IMR-90 (cell line): ENCODE measurements at regions not wholly inside any gene's neighbourhood (a gene's known extent, or its start where the extent isn't known, plus 50 kb on each side); places are given as distances from the start of the nearest gene placed in this dataset.

Experiments used
- ATAC-seq: fragments of 200-7000 bp; cut with Tn5 transposase; 2 replicates; pipeline ENCODE4 v1.9.1; 2020; ENCODE audit warnings: low read depth, mild to moderate bottlenecking, moderate library complexity
- BruUV-seq: library from RNA; stranded (reverse); fragments of 400-500 nt; replicated peaks from 2 replicates; lab custom pipeline; 2021; lab: Mats Ljungman, UMichigan
- CTCF ChIA-PET: fragments of 300-600 bp; formaldehyde crosslinking; extraction: SDS; loops from one replicate; lab custom pipeline; 2021; ENCODE audit warnings: antibody characterized with exemption; lab: Yijun Ruan, JAX
- POLR2A ChIA-PET: fragments of 300-600 bp; sonication (Branson Sonifier 250); formaldehyde crosslinking; loops from one replicate; lab custom pipeline; 2022; ENCODE audit warnings: antibody characterized with exemption; ENCODE audit not compliant: unreplicated experiment; lab: Charles Lee
- DNase-seq: peaks from one replicate; pipeline ENCODE4 v3.0.0; 2013
- H2AFZ ChIP-seq: replicated peaks from 2 replicates; pipeline ENCODE3; 2013; ENCODE audit warnings: low read length, mild to moderate bottlenecking; ENCODE audit not compliant: poor library complexity
- H2AK5ac ChIP-seq: 2 replicates; pipeline ENCODE4 v1.6.1; 2013; ENCODE audit warnings: low read depth, low read length, inconsistent platforms
- H2AK9ac ChIP-seq: replicated peaks from 2 replicates; pipeline ENCODE3; 2013; ENCODE audit warnings: mild to moderate bottlenecking, low read depth, low read length, moderate library complexity; ENCODE audit not compliant: poor library complexity
- H2BK120ac ChIP-seq: 2 replicates; pipeline ENCODE4 v1.6.1; 2013; ENCODE audit warnings: low read depth, low read length, inconsistent platforms
- H2BK15ac ChIP-seq: 3 replicates; pipeline ENCODE4 v1.6.1; 2013; ENCODE audit warnings: low read depth, low read length, inconsistent platforms
- H2BK20ac ChIP-seq: 2 replicates; pipeline ENCODE4 v1.6.1; 2013; ENCODE audit warnings: low read depth, mild to moderate bottlenecking, inconsistent platforms, low read length, moderate library complexity
- H2BK5ac ChIP-seq: 2 replicates; pipeline ENCODE4 v1.6.1; 2013; ENCODE audit warnings: mild to moderate bottlenecking, low read depth, low read length, inconsistent platforms; ENCODE audit not compliant: poor library complexity, severe bottlenecking
- H3K14ac ChIP-seq: replicated peaks from 2 replicates; pipeline ENCODE4 v1.6.1; 2013; ENCODE audit warnings: low read depth, low read length, inconsistent platforms
- H3K18ac ChIP-seq: 2 replicates; pipeline ENCODE4 v1.6.1; 2013; ENCODE audit warnings: low read depth, low read length, control low read depth
- H3K23ac ChIP-seq: 2 replicates; pipeline ENCODE4 v1.6.1; 2013; ENCODE audit warnings: low read depth, low read length, inconsistent platforms
- H3K27ac ChIP-seq: 2 replicates; pipeline ENCODE4 v1.5.1; 2013; ENCODE audit warnings: mild to moderate bottlenecking, control low read depth, low read length; ENCODE audit not compliant: insufficient read depth
- H3K27me3 ChIP-seq: 2 replicates; pipeline ENCODE4 v1.6.1; 2013; ENCODE audit warnings: low read length; ENCODE audit not compliant: control insufficient read depth, insufficient read depth
- H3K36me3 ChIP-seq: 2 replicates; pipeline ENCODE4 v1.6.1; 2013; ENCODE audit warnings: low read length, mixed read lengths; ENCODE audit not compliant: control insufficient read depth, insufficient read depth
- H3K4ac ChIP-seq: 2 replicates; pipeline ENCODE4 v1.6.1; 2013; ENCODE audit warnings: low read depth, low read length, inconsistent platforms
- H3K4me1 ChIP-seq: 2 replicates; pipeline ENCODE4 v1.6.1; 2013; ENCODE audit warnings: low read length, mixed read lengths; ENCODE audit not compliant: control insufficient read depth, insufficient read depth
- H3K4me2 ChIP-seq: 2 replicates; pipeline ENCODE4 v1.6.1; 2013; ENCODE audit warnings: low read depth, mild to moderate bottlenecking, control low read depth, low read length, moderate library complexity
- H3K4me3 ChIP-seq: 2 replicates; pipeline ENCODE4 v1.5.1; 2013; ENCODE audit warnings: low read depth, mild to moderate bottlenecking, control low read depth, low read length, moderate library complexity; ENCODE audit not compliant: insufficient read depth
- H3K56ac ChIP-seq: 2 replicates; pipeline ENCODE4 v1.6.1; 2013; ENCODE audit warnings: low read length, inconsistent platforms; ENCODE audit not compliant: insufficient read depth; ENCODE audit errors: extremely low read depth
- H3K79me1 ChIP-seq, 2 experiments: 2 replicates each; pipeline ENCODE4 v1.6.1; 2013; ENCODE audit warnings: low read length in 2 of 2, inconsistent platforms in 1 of 2, low read depth in 1 of 2
- H3K9ac ChIP-seq: 2 replicates; pipeline ENCODE4 v1.6.1; 2013; ENCODE audit warnings: low read depth, low read length, control low read depth
- H3K9me1 ChIP-seq: 2 replicates; pipeline ENCODE4 v1.6.1; 2013; ENCODE audit warnings: low read length, inconsistent platforms; ENCODE audit not compliant: insufficient read depth
- H3K9me3 ChIP-seq: 2 replicates; pipeline ENCODE4 v1.6.1; 2013; ENCODE audit warnings: low read length; ENCODE audit not compliant: control insufficient read depth, insufficient read depth
- H4K20me1 ChIP-seq: 2 replicates; pipeline ENCODE4 v1.6.1; 2013; ENCODE audit warnings: low read length, inconsistent platforms; ENCODE audit not compliant: insufficient read depth
- H4K5ac ChIP-seq: 2 replicates; pipeline ENCODE4 v1.6.1; 2013; ENCODE audit warnings: mild to moderate bottlenecking, low read depth, low read length, control low read depth
- H4K8ac ChIP-seq, 2 experiments: 2 replicates each; pipeline ENCODE4 v1.6.1; 2013; ENCODE audit warnings: low read depth in 2 of 2, low read length in 2 of 2, control low read depth in 1 of 2, inconsistent platforms in 1 of 2
- H4K91ac ChIP-seq: 2 replicates; pipeline ENCODE4 v1.6.1; 2013; ENCODE audit warnings: low read depth, low read length, inconsistent platforms; ENCODE audit not compliant: insufficient read depth
- BHLHE40 ChIP-seq: fragments of 150-350 bp; IDR thresholded peaks from 2 replicates; pipeline ENCODE4 v1.6.1; 2016; ENCODE audit warnings: mild to moderate bottlenecking, low read depth, low read length
- CEBPB ChIP-seq: IDR thresholded peaks from 2 replicates; pipeline ENCODE4 v1.6.1; 2012; ENCODE audit warnings: low read depth, low read length, improper control_type of control experiment
- CHD1 ChIP-seq: IDR thresholded peaks from 2 replicates; pipeline ENCODE4 v1.6.1; 2012; ENCODE audit warnings: low read depth, low read length, improper control_type of control experiment
- CTCF ChIP-seq: conservative IDR thresholded peaks from 2 replicates; pipeline ENCODE4 v1.5.1; 2012; ENCODE audit warnings: mild to moderate bottlenecking, low read depth, low read length, improper control_type of control experiment
- ELK1 ChIP-seq: fragments of 150-350 bp; IDR thresholded peaks from 2 replicates; pipeline ENCODE4 v1.6.1; 2016; ENCODE audit warnings: low read depth, mild to moderate bottlenecking, low read length, moderate library complexity, borderline replicate concordance
- FOS ChIP-seq: fragments of 150-350 bp; IDR thresholded peaks from 2 replicates; pipeline ENCODE4 v1.6.1; 2016; ENCODE audit warnings: low read depth, low read length
- MAZ ChIP-seq: IDR thresholded peaks from 2 replicates; pipeline ENCODE4 v1.6.1; 2012; ENCODE audit warnings: low read depth, mild to moderate bottlenecking, low read length, improper control_type of control experiment, moderate library complexity, borderline replicate concordance
- MXI1 ChIP-seq: IDR thresholded peaks from 2 replicates; pipeline ENCODE4 v1.6.1; 2012; ENCODE audit warnings: low read depth, mild to moderate bottlenecking, low read length, moderate library complexity, borderline replicate concordance
- NFE2L2 ChIP-seq: fragments of 150-350 bp; IDR thresholded peaks from 2 replicates; pipeline ENCODE4 v1.6.1; 2016; ENCODE audit warnings: low read depth, mild to moderate bottlenecking, low read length
- POLR2A ChIP-seq: IDR thresholded peaks from 2 replicates; pipeline ENCODE4 v1.6.1; 2012; ENCODE audit warnings: mild to moderate bottlenecking, low read depth, low read length
- RAD21 ChIP-seq: IDR thresholded peaks from 2 replicates; pipeline ENCODE4 v1.6.1; 2012; ENCODE audit warnings: low read length, improper control_type of control experiment
- RCOR1 ChIP-seq: IDR thresholded peaks from 2 replicates; pipeline ENCODE4 v1.6.1; 2012; ENCODE audit warnings: mild to moderate bottlenecking, low read length, improper control_type of control experiment; ENCODE audit not compliant: insufficient replicate concordance
- RFX5 ChIP-seq: IDR thresholded peaks from 2 replicates; pipeline ENCODE4 v1.8.0; 2012; ENCODE audit warnings: low read depth, mild to moderate bottlenecking, low read length, moderate library complexity
- SMC3 ChIP-seq: fragments of 150-350 bp; IDR thresholded peaks from 2 replicates; pipeline ENCODE4 v1.6.1; 2016; ENCODE audit warnings: low read depth, mild to moderate bottlenecking, antibody characterized with exemption, low read length, moderate library complexity
- USF2 ChIP-seq: fragments of 150-350 bp; IDR thresholded peaks from 2 replicates; pipeline ENCODE4 v1.6.1; 2017; ENCODE audit warnings: mild to moderate bottlenecking, antibody characterized with exemption, low read length, low read depth
- WGBS, 2 experiments: methylation state at CpG; one replicate each; pipeline versions ENCODE4 v1.1.5 to v1.1.7; 2013; ENCODE audit warnings: missing lambda C conversion rate in 2 of 2; ENCODE audit not compliant: insufficient read length in 1 of 2; ENCODE audit errors: extremely low coverage in 2 of 2; 5-methylcytosine and 5-hydroxymethylcytosine counted together
- dilution Hi-C: fragments of 300-500 bp; cut with HindIII; formaldehyde crosslinking; loops from one replicate; pipeline ENCODE4 v1.14.3; 2018; ENCODE audit warnings: low sequenced_read_pairs; ENCODE audit not compliant: unreplicated experiment
- in situ Hi-C: fragments of 300-500 bp; cut with MboI; formaldehyde crosslinking; loops from 3 replicates; pipeline ENCODE4 v1.14.3; 2019; ENCODE audit warnings: low sequenced_read_pairs, inconsistent platforms, mixed read lengths
- intact Hi-C: fragments of 100-400 bp; cut with micrococcal nuclease; formaldehyde crosslinking; loops from 2 replicates; pipeline ENCODE4 v1.10.0; 2022

GRCh38 chr15:57816599-57816998, 110.1 kb downstream of the POLR2M start:
- CTCF ChIA-PET, result no interaction called here
- POLR2A ChIA-PET, result no interaction called here

More at GRCh38 chr15:57816599-57816998, 110.1 kb downstream of the POLR2M start:
- no peaks in the 10 kb centered on the region for H4K20me1 ChIP-seq
- no peaks in the 10 kb centered on the region for H3K9me3 ChIP-seq
- no peak overlapping the region for H3K14ac ChIP-seq
- H3K4me3 ChIP-seq, result no peak overlapping the region
- ATAC-seq (no peak), DNase-seq (no peak)
- H3K4me1 ChIP-seq, result no peaks in the 10 kb centered on the region
- H3K79me1 ChIP-seq, result no peaks in the 10 kb centered on the region
- H4K8ac ChIP-seq, result no peak overlapping the region
- TF ChIP-seq NFE2L2 (no peak), POLR2A (no peak), ELK1 (no peak), USF2 (no peak), SMC3 (no peak), FOS (no peak), CTCF (no peak), MXI1 (no peak), MAZ (no peak), CEBPB (no peak), RAD21 (no peak), RFX5 (no peak), RCOR1 (no peak), CHD1 (no peak), BHLHE40 (no peak)
- H3K56ac ChIP-seq, result no peak overlapping the region
- intact Hi-C loops, result no loop called here
- H2BK15ac ChIP-seq, result no peak overlapping the region
- H4K5ac ChIP-seq, result no peak overlapping the region
- 52% methylated on average over 4 of the region's 6 CpGs; no CpG with 5 or more reads in 1 of the 2 experiments for WGBS, 2 experiments
- H3K4me2 ChIP-seq, result no peak overlapping the region
- H3K27ac ChIP-seq, result no peak overlapping the region
- in situ Hi-C loops, result no loop called here
- no peak overlapping the region for H2AK5ac ChIP-seq
- H2AFZ ChIP-seq, result no peak overlapping the region
- no peaks in the 10 kb centered on the region for H3K27me3 ChIP-seq
- H3K9ac ChIP-seq, result no peak overlapping the region
- no peaks in the 10 kb centered on the region for H3K9me1 ChIP-seq
- H3K18ac ChIP-seq, result no peak overlapping the region
- H3K36me3 ChIP-seq, result no peaks in the 10 kb centered on the region
- H4K91ac ChIP-seq, result no peak overlapping the region
- H3K4ac ChIP-seq, result no peak overlapping the region
- no peak overlapping the region for H2BK20ac ChIP-seq
- dilution Hi-C loops, result no loop called here
- no peak overlapping the region for H3K23ac ChIP-seq
- BruUV-seq, result no TSS peak
- no peak overlapping the region for H2AK9ac ChIP-seq
- no peak overlapping the region for H2BK120ac ChIP-seq
- H2BK5ac ChIP-seq, result no peak overlapping the region
